Keratinocyte (primary cell): ENCODE measurements at regions not wholly inside any gene's neighbourhood (a gene's known extent, or its start where the extent isn't known, plus 50 kb on each side); places are given as distances from the start of the nearest gene placed in this dataset.

Experiments
- EZH2 ChIP-seq: IDR thresholded peaks from one replicate; pipeline ENCODE4 v1.6.1; 2012; ENCODE audit warnings: inconsistent platforms, mild to moderate bottlenecking, low read length, moderate library complexity
- TF ChIP-seq, protein P1 (sequence below), 3 experiments: IDR thresholded peaks in 1 of 3; conservative IDR thresholded peaks in 1 of 3; optimal IDR thresholded peaks in 1 of 3; 2 replicates in 2 of 3; 3 replicates in 1 of 3; pipeline versions ENCODE3 to v1.5.1; 2011; ENCODE audit warnings: low read length in 3 of 3, mild to moderate bottlenecking in 3 of 3, moderate library complexity in 2 of 3, control low read depth in 1 of 3, inconsistent platforms in 1 of 3; ENCODE audit not compliant: insufficient read depth in 2 of 3; ENCODE audit errors: extremely low read depth in 1 of 3

DNA sequence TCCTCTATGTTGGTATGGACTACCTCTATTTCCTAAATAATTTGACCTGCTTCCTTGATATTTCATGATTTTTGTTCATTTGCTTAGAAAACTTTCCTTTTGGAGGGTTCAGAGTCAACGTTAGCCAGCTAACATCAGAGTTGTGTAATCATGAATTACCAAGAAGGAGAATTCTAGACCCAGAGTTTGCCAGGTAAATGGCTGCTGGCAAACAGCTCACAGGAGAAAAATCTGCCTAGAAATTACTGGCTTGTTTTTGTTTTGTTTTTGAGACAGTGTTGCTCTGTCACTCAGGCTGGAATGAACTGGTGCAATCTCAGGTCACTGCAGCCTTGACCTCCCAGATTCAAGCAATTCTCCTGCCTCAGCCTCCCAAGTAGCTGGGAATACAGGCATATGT lies 111.4 kb upstream of the SALL1 start:
- TF ChIP-seq EZH2: no peak
- TF ChIP-seq, protein P1, sequence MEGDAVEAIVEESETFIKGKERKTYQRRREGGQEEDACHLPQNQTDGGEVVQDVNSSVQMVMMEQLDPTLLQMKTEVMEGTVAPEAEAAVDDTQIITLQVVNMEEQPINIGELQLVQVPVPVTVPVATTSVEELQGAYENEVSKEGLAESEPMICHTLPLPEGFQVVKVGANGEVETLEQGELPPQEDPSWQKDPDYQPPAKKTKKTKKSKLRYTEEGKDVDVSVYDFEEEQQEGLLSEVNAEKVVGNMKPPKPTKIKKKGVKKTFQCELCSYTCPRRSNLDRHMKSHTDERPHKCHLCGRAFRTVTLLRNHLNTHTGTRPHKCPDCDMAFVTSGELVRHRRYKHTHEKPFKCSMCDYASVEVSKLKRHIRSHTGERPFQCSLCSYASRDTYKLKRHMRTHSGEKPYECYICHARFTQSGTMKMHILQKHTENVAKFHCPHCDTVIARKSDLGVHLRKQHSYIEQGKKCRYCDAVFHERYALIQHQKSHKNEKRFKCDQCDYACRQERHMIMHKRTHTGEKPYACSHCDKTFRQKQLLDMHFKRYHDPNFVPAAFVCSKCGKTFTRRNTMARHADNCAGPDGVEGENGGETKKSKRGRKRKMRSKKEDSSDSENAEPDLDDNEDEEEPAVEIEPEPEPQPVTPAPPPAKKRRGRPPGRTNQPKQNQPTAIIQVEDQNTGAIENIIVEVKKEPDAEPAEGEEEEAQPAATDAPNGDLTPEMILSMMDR (optimal IDR thresholded peaks at IDR 0.05 in 1 of 3, IDR thresholded peaks at IDR 0.05 in 1 of 3, conservative IDR thresholded peaks at IDR 0.05 in 1 of 3; ENCODE audit: extremely low read depth in 1 of 3, insufficient read depth in 2 of 3, low read length in 3 of 3): no peak
